ENCODE measurements at regions not wholly inside any gene's neighbourhood (a gene's known extent, or its start where the extent isn't known, plus 50 kb on each side); places are given as distances from the start of the nearest gene placed in this dataset.

DNA sequence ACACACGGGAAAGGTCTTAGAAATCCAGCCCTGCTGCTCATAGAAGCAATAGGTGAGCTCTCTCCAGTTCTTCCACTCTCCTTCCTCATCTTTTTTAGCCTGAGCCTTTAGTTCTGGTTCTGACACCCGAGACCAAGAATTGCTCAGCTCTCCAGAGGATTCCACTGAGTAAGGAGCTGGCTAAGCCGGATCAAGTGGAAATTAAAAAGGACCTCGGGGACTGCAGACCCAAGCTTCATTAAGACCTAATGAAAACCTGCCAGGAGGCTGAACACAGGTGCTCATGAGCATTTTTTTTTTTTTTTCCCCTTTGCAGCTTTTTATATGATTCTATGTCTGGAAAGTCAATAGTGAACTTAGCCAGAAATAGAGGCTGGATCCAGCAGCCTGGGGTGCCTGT, 1176.0 kb upstream of the AUTS2 start:
- TF ChIP-seq, protein P1, sequence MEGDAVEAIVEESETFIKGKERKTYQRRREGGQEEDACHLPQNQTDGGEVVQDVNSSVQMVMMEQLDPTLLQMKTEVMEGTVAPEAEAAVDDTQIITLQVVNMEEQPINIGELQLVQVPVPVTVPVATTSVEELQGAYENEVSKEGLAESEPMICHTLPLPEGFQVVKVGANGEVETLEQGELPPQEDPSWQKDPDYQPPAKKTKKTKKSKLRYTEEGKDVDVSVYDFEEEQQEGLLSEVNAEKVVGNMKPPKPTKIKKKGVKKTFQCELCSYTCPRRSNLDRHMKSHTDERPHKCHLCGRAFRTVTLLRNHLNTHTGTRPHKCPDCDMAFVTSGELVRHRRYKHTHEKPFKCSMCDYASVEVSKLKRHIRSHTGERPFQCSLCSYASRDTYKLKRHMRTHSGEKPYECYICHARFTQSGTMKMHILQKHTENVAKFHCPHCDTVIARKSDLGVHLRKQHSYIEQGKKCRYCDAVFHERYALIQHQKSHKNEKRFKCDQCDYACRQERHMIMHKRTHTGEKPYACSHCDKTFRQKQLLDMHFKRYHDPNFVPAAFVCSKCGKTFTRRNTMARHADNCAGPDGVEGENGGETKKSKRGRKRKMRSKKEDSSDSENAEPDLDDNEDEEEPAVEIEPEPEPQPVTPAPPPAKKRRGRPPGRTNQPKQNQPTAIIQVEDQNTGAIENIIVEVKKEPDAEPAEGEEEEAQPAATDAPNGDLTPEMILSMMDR (IDR thresholded peaks at IDR 0.05; ENCODE audit: low read depth, low read length, poor library complexity, severe bottlenecking) = no peak
- TF ChIP-seq EZH2phosphoT487 (IDR thresholded peaks at IDR 0.05; ENCODE audit: borderline replicate concordance, low read length) = no peak

All from DOHH2 (cell line).